GM19025 (cell line): ENCODE measurements at regions not wholly inside any gene's neighbourhood (a gene's known extent, or its start where the extent isn't known, plus 50 kb on each side); places are given as distances from the start of the nearest gene placed in this dataset.

Experiments
- ATAC-seq: cut with Tn5 transposase; IDR thresholded peaks from one replicate; pipeline ENCODE4 v1.9.1; 2021; ENCODE audit warnings: mild to moderate bottlenecking, low read depth, moderate library complexity; ENCODE audit not compliant: unreplicated experiment

- no peak for ATAC-seq
Measured at GRCh38 chr6:6376845-6377244, 56.4 kb upstream of the F13A1 start.

- no peak for ATAC-seq
Measured at GRCh38 chr6:6377621-6378020, 57.2 kb upstream of the F13A1 start.

GRCh38 chr6:6379573-6379972 lies 59.1 kb upstream of the F13A1 start:
- ATAC-seq, result no peak

- no peak for ATAC-seq
Measured at GRCh38 chr6:6384520-6384919, 64.1 kb upstream of the F13A1 start.

- no peak for ATAC-seq
Measured at GRCh38 chr6:6386010-6386409, 65.5 kb upstream of the F13A1 start.

- peak; percentile 43 for ATAC-seq
Measured at GRCh38 chr6:6390849-6391602, 70.6 kb upstream of the F13A1 start.

DNA sequence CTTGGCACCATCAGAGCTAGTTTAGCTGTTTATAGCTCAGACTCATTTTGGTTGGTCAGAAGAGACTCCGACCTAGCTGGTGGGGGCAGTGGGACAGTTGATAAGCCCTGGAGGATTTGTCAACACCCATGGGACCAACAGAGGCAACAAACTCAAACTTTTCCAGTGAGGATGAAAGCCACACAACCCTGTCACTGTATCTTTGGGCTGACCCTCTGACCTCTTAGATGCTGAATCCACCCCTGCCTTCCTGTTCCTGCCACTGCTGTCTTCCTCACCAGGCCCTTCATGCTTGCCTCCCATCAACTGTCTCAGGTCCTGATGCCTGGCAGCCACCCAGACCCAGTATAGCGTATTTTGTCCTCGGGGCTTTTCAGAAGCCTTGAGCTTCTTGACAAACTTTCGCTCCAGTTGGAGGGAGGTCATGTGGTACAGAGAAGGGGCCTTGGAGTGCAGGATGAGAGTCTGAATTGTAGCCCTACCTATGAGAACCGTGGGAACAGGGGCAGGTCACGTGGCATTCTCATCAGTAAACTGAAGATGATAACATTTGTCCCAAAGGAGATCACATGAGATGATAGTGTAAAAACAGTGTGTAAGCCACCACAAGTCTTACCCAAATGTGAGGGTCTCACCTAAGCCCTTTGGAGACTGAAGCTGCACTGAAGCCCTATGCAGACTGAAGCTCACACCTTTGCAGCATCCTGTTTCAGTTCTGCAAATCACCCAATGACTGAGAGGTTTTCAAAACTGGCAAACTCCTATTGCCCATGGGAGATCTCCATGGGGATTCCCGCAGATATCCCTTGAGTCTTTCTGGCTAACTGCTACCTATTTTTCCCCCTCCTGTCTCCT lies 72.0 kb upstream of the F13A1 start:
- peak; percentile 66 for ATAC-seq

GRCh38 chr6:6393069-6393529 lies 72.6 kb upstream of the F13A1 start:
- no peak for ATAC-seq

- no peak for ATAC-seq
Measured at GRCh38 chr6:6395581-6396197, 75.2 kb upstream of the F13A1 start.

DNA sequence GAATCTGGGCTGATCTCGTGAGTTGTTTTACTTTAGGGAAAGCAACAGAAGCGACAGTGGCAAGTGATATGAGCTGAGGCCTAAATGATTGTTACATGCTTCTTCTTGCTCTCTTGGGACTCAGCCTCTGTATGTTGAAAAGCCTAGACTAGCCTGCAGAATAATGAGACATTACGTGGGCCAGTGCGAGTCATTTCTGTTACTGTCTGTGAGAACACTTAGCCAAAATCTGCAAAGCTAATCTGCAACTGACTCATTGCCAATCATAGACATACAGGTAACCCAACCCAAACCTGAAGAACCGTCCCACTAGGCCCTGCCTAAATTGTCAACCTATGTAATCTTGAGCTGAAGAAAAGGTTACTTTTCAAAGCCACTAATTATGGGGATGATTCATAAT lies 77.4 kb upstream of the F13A1 start:
- ATAC-seq, result no peak

GRCh38 chr6:6399568-6399967 lies 79.1 kb upstream of the F13A1 start:
- no peak for ATAC-seq

- ATAC-seq, result no peak
Measured at GRCh38 chr6:6401401-6401800, 80.9 kb upstream of the F13A1 start.

GRCh38 chr6:6402006-6402405 lies 81.5 kb upstream of the F13A1 start:
- no peak for ATAC-seq

GRCh38 chr6:6402591-6402990 lies 82.1 kb upstream of the F13A1 start:
- ATAC-seq, result no peak

GRCh38 chr6:6405031-6405430 lies 84.6 kb upstream of the F13A1 start:
- no peak for ATAC-seq

DNA sequence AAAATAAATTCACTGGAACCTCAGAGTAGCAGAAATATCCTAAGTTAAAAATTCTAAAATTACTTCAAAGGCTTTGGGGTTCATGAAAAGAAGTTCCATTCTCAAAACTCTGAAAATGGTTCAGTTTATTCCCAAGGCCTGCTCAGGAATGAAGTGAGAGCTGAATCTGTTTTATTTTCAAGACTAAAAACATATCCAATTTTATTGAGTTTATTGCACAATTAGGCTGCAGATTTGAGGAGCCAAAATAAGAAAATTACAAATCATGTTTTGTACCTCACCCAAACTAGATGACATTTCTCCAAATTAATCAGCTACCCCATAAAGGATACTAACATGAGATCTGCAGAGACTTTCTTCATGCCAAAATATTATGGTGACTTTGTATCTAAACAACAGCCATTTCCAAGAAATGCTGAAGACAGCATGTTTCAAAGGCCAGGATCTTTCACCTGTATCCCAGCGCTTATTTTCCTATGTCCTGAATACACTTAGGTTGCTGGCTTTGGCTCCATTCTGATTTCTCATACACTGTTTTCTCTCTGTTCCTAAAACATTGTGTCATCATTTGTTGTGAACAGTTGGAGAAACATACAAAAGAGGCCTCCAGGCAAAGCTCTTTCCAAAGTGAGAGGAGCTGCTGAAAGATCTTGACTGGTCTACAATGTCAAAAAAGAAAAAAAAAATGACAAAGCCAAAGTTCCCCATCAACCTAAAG lies 85.7 kb upstream of the F13A1 start:
- no peak for ATAC-seq

DNA sequence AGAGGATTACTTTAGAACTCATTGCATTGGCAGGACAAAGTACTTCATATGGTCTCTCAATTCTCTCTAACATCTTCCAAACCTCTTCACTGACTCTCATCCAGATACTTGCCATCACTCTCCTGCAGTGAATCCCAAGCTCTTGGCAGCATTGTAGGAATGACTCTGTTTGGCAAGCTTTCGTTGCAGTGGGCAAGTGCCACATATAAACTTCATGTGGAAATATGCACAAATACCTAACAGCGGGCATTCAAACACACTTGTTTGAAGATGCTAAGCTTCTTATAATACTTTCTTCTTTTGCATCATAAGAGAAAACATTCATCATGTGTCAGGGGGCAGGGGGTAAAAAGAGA lies 86.2 kb upstream of the F13A1 start:
- no peak for ATAC-seq

GRCh38 chr6:6407071-6407741 lies 86.7 kb upstream of the F13A1 start:
- ATAC-seq, result peak; percentile 98

DNA sequence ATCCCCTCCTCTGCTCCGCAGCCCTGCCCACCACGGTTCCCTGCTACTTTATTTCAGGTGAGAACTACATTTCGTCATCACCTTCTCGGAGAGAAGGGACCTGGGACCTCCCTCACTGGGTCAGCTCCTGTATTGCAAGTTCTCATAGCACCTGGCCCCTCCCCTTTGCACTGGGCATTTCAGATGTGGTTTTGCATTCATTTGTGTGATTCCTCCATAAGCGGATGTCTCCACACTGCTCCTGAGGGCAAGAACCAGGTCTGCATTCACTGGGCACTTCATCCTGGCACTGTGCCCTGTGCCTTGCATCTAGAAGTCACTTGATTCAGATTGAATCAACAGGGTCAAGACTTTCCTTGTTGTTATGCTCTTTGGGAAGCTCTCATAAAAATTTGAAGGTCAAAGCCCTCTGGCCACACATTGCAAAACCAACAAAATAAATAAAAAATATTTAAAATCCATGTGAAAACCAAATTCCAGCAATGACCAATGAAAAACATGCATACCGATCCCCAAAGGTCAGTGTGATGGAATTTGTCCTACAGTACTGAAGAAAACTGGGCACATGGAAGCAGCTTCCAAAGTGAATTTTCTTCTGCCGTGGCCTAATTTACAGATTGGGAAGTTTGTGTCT lies 89.1 kb upstream of the F13A1 start:
- ATAC-seq, result no peak

DNA sequence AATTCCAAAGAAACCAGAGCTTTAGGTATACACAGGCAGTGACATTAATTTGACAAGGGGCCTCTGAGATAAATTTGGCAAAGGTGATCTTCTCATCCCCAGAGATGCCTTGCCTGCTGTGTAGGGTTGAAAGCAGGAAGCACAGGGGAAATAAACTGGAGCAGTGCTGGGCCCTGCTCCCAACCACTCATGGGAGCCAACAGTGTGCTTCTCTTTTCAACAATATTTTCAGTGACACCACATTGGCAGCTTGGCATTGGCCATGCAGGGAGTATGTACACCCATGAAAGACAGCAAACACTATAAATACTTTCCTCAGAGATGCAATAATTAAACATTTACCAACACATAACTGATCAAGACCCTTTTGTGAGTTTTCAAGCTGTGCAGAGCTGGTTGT lies 90.7 kb upstream of the F13A1 start:
- no peak for ATAC-seq
